ENCODE measurements at regions not wholly inside any gene's neighbourhood (a gene's known extent, or its start where the extent isn't known, plus 50 kb on each side); places are given as distances from the start of the nearest gene placed in this dataset.

DNA sequence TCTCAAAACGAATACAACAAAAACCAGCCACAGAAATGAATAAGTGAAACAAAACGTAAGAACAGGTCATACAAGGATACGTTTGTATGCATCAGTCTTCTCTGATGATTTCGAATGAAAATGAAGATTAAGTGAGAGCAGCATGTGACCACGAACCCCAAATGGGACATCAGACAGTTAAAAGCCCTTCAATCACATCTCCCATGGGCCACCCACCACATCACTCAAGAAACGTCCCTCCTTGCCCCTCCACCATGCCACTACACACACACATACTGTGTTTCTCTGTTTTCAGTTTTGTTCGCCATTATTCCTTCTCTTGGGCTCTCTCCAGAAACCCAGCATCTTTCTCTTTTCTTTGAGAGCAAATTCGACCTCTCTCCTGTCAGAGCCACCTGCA lies 355.6 kb upstream of the KAZN start:
- TF ChIP-seq, protein P1, sequence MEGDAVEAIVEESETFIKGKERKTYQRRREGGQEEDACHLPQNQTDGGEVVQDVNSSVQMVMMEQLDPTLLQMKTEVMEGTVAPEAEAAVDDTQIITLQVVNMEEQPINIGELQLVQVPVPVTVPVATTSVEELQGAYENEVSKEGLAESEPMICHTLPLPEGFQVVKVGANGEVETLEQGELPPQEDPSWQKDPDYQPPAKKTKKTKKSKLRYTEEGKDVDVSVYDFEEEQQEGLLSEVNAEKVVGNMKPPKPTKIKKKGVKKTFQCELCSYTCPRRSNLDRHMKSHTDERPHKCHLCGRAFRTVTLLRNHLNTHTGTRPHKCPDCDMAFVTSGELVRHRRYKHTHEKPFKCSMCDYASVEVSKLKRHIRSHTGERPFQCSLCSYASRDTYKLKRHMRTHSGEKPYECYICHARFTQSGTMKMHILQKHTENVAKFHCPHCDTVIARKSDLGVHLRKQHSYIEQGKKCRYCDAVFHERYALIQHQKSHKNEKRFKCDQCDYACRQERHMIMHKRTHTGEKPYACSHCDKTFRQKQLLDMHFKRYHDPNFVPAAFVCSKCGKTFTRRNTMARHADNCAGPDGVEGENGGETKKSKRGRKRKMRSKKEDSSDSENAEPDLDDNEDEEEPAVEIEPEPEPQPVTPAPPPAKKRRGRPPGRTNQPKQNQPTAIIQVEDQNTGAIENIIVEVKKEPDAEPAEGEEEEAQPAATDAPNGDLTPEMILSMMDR (IDR thresholded peaks at IDR 0.05): no peak
- Histone ChIP-seq H3K4me1 (ENCODE audit: control insufficient read depth in 1 of 2, low read depth in 2 of 2) (no peaks in the 10 kb centered on the region), H3K27ac (no peak overlapping the region), H3K4me3 (no peak overlapping the region), H3K27me3 (replicated peaks; ENCODE audit: insufficient read depth) (no peaks in the 10 kb centered on the region), H3K9me3 (no peaks in the 10 kb centered on the region), H3K36me3 (no peaks in the 10 kb centered on the region)
- DNase-seq (ENCODE audit: low spot score) (no peak), ATAC-seq (ENCODE audit: insufficient number of reproducible peaks, low FRiP score, low read depth) (no peak)

DNA sequence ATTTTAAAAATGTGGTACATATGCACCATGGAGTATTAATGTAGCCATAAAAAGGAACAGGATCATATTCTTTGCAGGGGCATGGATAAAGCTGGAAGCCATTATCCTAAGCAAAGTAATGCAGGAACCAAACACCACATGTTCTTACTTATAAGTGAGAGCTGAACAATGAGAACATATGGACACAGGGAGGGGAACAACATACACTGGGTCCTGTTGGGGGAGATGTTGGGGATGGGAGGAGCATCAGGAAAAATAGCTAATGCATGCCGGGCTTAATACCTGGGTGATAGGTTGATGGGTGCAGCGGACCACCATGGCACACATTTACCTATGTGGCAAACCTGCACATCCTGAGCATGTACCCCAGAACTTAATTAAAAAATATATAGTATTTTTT lies 352.5 kb upstream of the KAZN start:
- no peaks in the 10 kb centered on the region for H3K9me3 ChIP-seq
- H3K4me1 ChIP-seq (ENCODE audit: control insufficient read depth in 1 of 2, low read depth in 2 of 2): no peaks in the 10 kb centered on the region
- H3K27me3 ChIP-seq (replicated peaks; ENCODE audit: insufficient read depth): no peaks in the 10 kb centered on the region
- ATAC-seq (ENCODE audit: insufficient number of reproducible peaks, low FRiP score, low read depth): no peak
- H3K36me3 ChIP-seq: no peaks in the 10 kb centered on the region
- no peak overlapping the region for H3K4me3 ChIP-seq
- TF ChIP-seq, protein P1 (IDR thresholded peaks at IDR 0.05): no peak
- no peak overlapping the region for H3K27ac ChIP-seq
- no peak for DNase-seq (ENCODE audit: low spot score)

DNA sequence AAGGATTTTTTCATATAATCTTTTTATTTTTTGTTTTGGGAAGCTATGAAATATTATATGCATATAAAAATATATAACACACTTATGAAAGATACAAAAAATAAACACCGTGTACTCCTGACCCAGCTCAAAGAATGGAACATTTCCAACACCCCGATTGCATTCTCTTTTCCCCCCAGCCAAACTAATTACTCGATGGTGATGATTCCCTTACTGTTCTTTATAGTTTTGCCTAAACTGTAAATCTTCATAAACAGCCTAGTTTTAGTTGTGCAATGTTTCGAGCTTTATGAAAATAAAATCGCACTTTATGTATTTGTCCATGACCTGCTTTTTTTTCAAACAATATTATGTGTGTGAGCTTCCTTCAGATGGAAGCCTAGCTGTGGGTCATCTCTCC lies 352.0 kb upstream of the KAZN start:
- Histone ChIP-seq H3K36me3 (no peaks in the 10 kb centered on the region), H3K27me3 (replicated peaks; ENCODE audit: insufficient read depth) (no peaks in the 10 kb centered on the region), H3K4me3 (no peak overlapping the region), H3K4me1 (ENCODE audit: control insufficient read depth in 1 of 2, low read depth in 2 of 2) (no peaks in the 10 kb centered on the region), H3K27ac (no peak overlapping the region), H3K9me3 (no peaks in the 10 kb centered on the region)
- TF ChIP-seq, protein P1 (IDR thresholded peaks at IDR 0.05): no peak
- no peak for ATAC-seq (ENCODE audit: insufficient number of reproducible peaks, low FRiP score, low read depth)
- DNase-seq (ENCODE audit: low spot score): no peak

DNA sequence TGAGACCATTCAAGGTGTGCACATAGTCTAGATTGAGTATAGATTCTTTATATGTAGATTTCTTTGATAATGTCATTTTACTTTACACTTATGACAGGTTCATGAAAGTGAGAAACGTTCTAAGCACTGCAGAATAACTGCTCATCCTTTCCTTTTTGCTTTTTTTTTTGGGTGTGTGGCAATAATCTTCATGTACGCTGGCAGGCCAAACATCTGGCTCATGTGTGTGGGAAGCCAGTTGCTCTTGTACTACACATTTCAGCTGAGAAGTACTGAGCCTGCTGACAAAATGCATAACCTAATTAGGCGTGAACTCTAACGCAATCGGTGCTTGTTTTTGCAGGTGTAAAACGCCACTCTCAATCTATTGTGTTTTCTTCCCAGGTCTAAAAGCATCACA lies 350.8 kb upstream of the KAZN start:
- Histone ChIP-seq H3K27me3 (replicated peaks; ENCODE audit: insufficient read depth) (no peaks in the 10 kb centered on the region), H3K9me3 (no peaks in the 10 kb centered on the region), H3K4me1 (ENCODE audit: control insufficient read depth in 1 of 2, low read depth in 2 of 2) (no peaks in the 10 kb centered on the region), H3K4me3 (no peak overlapping the region), H3K27ac (no peak overlapping the region), H3K36me3 (no peaks in the 10 kb centered on the region)
- TF ChIP-seq, protein P1 (IDR thresholded peaks at IDR 0.05): no peak
- ATAC-seq (ENCODE audit: insufficient number of reproducible peaks, low FRiP score, low read depth) (no peak), DNase-seq (ENCODE audit: low spot score) (no peak)

DNA sequence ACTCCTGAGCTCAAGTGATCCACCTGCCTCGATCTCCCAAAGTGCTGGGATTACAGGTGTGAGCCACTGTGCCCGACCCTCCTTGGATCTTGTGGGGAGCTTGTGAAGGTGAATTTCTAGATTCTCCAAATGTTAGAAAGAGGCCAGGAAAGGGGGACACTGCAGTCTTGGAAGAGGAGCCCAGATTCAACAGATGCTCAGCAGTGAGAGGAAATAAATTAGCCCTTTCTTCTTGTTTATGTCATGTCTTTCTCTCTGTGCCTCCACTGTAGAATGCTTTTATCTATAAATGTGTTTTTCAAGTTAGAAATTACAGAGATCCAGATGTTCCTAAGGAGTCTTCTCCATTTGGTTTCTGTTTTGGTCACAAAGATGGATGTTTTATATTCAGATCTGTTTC lies 346.6 kb upstream of the KAZN start:
- ATAC-seq (ENCODE audit: insufficient number of reproducible peaks, low FRiP score, low read depth) (no peak), DNase-seq (ENCODE audit: low spot score) (no peak)
- no peak overlapping the region for H3K4me3 ChIP-seq
- H3K36me3 ChIP-seq: no peaks in the 10 kb centered on the region
- no peak overlapping the region for H3K27ac ChIP-seq
- TF ChIP-seq, protein P1 (IDR thresholded peaks at IDR 0.05): no peak
- H3K4me1 ChIP-seq (ENCODE audit: control insufficient read depth in 1 of 2, low read depth in 2 of 2): no peaks in the 10 kb centered on the region
- H3K27me3 ChIP-seq (replicated peaks; ENCODE audit: insufficient read depth): no peaks in the 10 kb centered on the region
- no peaks in the 10 kb centered on the region for H3K9me3 ChIP-seq
